B cell (primary cell): ENCODE measurements at regions not wholly inside any gene's neighbourhood (a gene's known extent, or its start where the extent isn't known, plus 50 kb on each side); places are given as distances from the start of the nearest gene placed in this dataset.

Source experiments
- EZH2 ChIP-seq: IDR thresholded peaks from 2 replicates; pipeline ENCODE4 v1.6.1; 2012; ENCODE audit warnings: borderline replicate concordance, low read depth, mild to moderate bottlenecking, moderate library complexity, low read length; ENCODE audit not compliant: insufficient read depth, poor library complexity, severe bottlenecking
- TF ChIP-seq, protein P1 (sequence below): fragments of 200-600 bp; IDR thresholded peaks from one replicate; pipeline ENCODE4 v1.8.0; 2022; ENCODE audit warnings: antibody characterized with exemption, mild to moderate bottlenecking

- TF ChIP-seq, protein P1, sequence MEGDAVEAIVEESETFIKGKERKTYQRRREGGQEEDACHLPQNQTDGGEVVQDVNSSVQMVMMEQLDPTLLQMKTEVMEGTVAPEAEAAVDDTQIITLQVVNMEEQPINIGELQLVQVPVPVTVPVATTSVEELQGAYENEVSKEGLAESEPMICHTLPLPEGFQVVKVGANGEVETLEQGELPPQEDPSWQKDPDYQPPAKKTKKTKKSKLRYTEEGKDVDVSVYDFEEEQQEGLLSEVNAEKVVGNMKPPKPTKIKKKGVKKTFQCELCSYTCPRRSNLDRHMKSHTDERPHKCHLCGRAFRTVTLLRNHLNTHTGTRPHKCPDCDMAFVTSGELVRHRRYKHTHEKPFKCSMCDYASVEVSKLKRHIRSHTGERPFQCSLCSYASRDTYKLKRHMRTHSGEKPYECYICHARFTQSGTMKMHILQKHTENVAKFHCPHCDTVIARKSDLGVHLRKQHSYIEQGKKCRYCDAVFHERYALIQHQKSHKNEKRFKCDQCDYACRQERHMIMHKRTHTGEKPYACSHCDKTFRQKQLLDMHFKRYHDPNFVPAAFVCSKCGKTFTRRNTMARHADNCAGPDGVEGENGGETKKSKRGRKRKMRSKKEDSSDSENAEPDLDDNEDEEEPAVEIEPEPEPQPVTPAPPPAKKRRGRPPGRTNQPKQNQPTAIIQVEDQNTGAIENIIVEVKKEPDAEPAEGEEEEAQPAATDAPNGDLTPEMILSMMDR, result no peak
- no peak for TF ChIP-seq EZH2
These were observed 135.3 kb upstream of the FNDC3A start for GRCh38 chr13:48840366-48840765.
